IMR-90 (cell line): ENCODE measurements at regions not wholly inside any gene's neighbourhood (a gene's known extent, or its start where the extent isn't known, plus 50 kb on each side); places are given as distances from the start of the nearest gene placed in this dataset.

Experiments
- ATAC-seq: fragments of 200-7000 bp; cut with Tn5 transposase; 2 replicates; pipeline ENCODE4 v1.9.1; 2020; ENCODE audit warnings: low read depth, mild to moderate bottlenecking, moderate library complexity
- BruUV-seq: library from RNA; stranded (reverse); fragments of 400-500 nt; replicated peaks from 2 replicates; lab custom pipeline; 2021; lab: Mats Ljungman, UMichigan
- CTCF ChIA-PET: fragments of 300-600 bp; formaldehyde crosslinking; extraction: SDS; loops from one replicate; lab custom pipeline; 2021; ENCODE audit warnings: antibody characterized with exemption; lab: Yijun Ruan, JAX
- POLR2A ChIA-PET: fragments of 300-600 bp; sonication (Branson Sonifier 250); formaldehyde crosslinking; loops from one replicate; lab custom pipeline; 2022; ENCODE audit warnings: antibody characterized with exemption; ENCODE audit not compliant: unreplicated experiment; lab: Charles Lee
- DNase-seq: peaks from one replicate; pipeline ENCODE4 v3.0.0; 2013
- H2AFZ ChIP-seq: replicated peaks from 2 replicates; pipeline ENCODE3; 2013; ENCODE audit warnings: low read length, mild to moderate bottlenecking; ENCODE audit not compliant: poor library complexity
- H2AK5ac ChIP-seq: 2 replicates; pipeline ENCODE4 v1.6.1; 2013; ENCODE audit warnings: low read depth, low read length, inconsistent platforms
- H2AK9ac ChIP-seq: replicated peaks from 2 replicates; pipeline ENCODE3; 2013; ENCODE audit warnings: mild to moderate bottlenecking, low read depth, low read length, moderate library complexity; ENCODE audit not compliant: poor library complexity
- H2BK120ac ChIP-seq: 2 replicates; pipeline ENCODE4 v1.6.1; 2013; ENCODE audit warnings: low read depth, low read length, inconsistent platforms
- H2BK15ac ChIP-seq: 3 replicates; pipeline ENCODE4 v1.6.1; 2013; ENCODE audit warnings: low read depth, low read length, inconsistent platforms
- H2BK20ac ChIP-seq: 2 replicates; pipeline ENCODE4 v1.6.1; 2013; ENCODE audit warnings: low read depth, mild to moderate bottlenecking, inconsistent platforms, low read length, moderate library complexity
- H2BK5ac ChIP-seq: 2 replicates; pipeline ENCODE4 v1.6.1; 2013; ENCODE audit warnings: mild to moderate bottlenecking, low read depth, low read length, inconsistent platforms; ENCODE audit not compliant: poor library complexity, severe bottlenecking
- H3K14ac ChIP-seq: replicated peaks from 2 replicates; pipeline ENCODE4 v1.6.1; 2013; ENCODE audit warnings: low read depth, low read length, inconsistent platforms
- H3K18ac ChIP-seq: 2 replicates; pipeline ENCODE4 v1.6.1; 2013; ENCODE audit warnings: low read depth, low read length, control low read depth
- H3K23ac ChIP-seq: 2 replicates; pipeline ENCODE4 v1.6.1; 2013; ENCODE audit warnings: low read depth, low read length, inconsistent platforms
- H3K27ac ChIP-seq: 2 replicates; pipeline ENCODE4 v1.5.1; 2013; ENCODE audit warnings: mild to moderate bottlenecking, control low read depth, low read length; ENCODE audit not compliant: insufficient read depth
- H3K27me3 ChIP-seq: 2 replicates; pipeline ENCODE4 v1.6.1; 2013; ENCODE audit warnings: low read length; ENCODE audit not compliant: control insufficient read depth, insufficient read depth
- H3K36me3 ChIP-seq: 2 replicates; pipeline ENCODE4 v1.6.1; 2013; ENCODE audit warnings: low read length, mixed read lengths; ENCODE audit not compliant: control insufficient read depth, insufficient read depth
- H3K4ac ChIP-seq: 2 replicates; pipeline ENCODE4 v1.6.1; 2013; ENCODE audit warnings: low read depth, low read length, inconsistent platforms
- H3K4me1 ChIP-seq: 2 replicates; pipeline ENCODE4 v1.6.1; 2013; ENCODE audit warnings: low read length, mixed read lengths; ENCODE audit not compliant: control insufficient read depth, insufficient read depth
- H3K4me2 ChIP-seq: 2 replicates; pipeline ENCODE4 v1.6.1; 2013; ENCODE audit warnings: low read depth, mild to moderate bottlenecking, control low read depth, low read length, moderate library complexity
- H3K4me3 ChIP-seq: 2 replicates; pipeline ENCODE4 v1.5.1; 2013; ENCODE audit warnings: low read depth, mild to moderate bottlenecking, control low read depth, low read length, moderate library complexity; ENCODE audit not compliant: insufficient read depth
- H3K56ac ChIP-seq: 2 replicates; pipeline ENCODE4 v1.6.1; 2013; ENCODE audit warnings: low read length, inconsistent platforms; ENCODE audit not compliant: insufficient read depth; ENCODE audit errors: extremely low read depth
- H3K79me1 ChIP-seq, 2 experiments: 2 replicates each; pipeline ENCODE4 v1.6.1; 2013; ENCODE audit warnings: low read length in 2 of 2, inconsistent platforms in 1 of 2, low read depth in 1 of 2
- H3K9ac ChIP-seq: 2 replicates; pipeline ENCODE4 v1.6.1; 2013; ENCODE audit warnings: low read depth, low read length, control low read depth
- H3K9me1 ChIP-seq: 2 replicates; pipeline ENCODE4 v1.6.1; 2013; ENCODE audit warnings: low read length, inconsistent platforms; ENCODE audit not compliant: insufficient read depth
- H3K9me3 ChIP-seq: 2 replicates; pipeline ENCODE4 v1.6.1; 2013; ENCODE audit warnings: low read length; ENCODE audit not compliant: control insufficient read depth, insufficient read depth
- H4K20me1 ChIP-seq: 2 replicates; pipeline ENCODE4 v1.6.1; 2013; ENCODE audit warnings: low read length, inconsistent platforms; ENCODE audit not compliant: insufficient read depth
- H4K5ac ChIP-seq: 2 replicates; pipeline ENCODE4 v1.6.1; 2013; ENCODE audit warnings: mild to moderate bottlenecking, low read depth, low read length, control low read depth
- H4K8ac ChIP-seq, 2 experiments: 2 replicates each; pipeline ENCODE4 v1.6.1; 2013; ENCODE audit warnings: low read depth in 2 of 2, low read length in 2 of 2, control low read depth in 1 of 2, inconsistent platforms in 1 of 2
- H4K91ac ChIP-seq: 2 replicates; pipeline ENCODE4 v1.6.1; 2013; ENCODE audit warnings: low read depth, low read length, inconsistent platforms; ENCODE audit not compliant: insufficient read depth
- BHLHE40 ChIP-seq: fragments of 150-350 bp; IDR thresholded peaks from 2 replicates; pipeline ENCODE4 v1.6.1; 2016; ENCODE audit warnings: mild to moderate bottlenecking, low read depth, low read length
- CTCF ChIP-seq: conservative IDR thresholded peaks from 2 replicates; pipeline ENCODE4 v1.5.1; 2012; ENCODE audit warnings: mild to moderate bottlenecking, low read depth, low read length, improper control_type of control experiment
- ELK1 ChIP-seq: fragments of 150-350 bp; IDR thresholded peaks from 2 replicates; pipeline ENCODE4 v1.6.1; 2016; ENCODE audit warnings: low read depth, mild to moderate bottlenecking, low read length, moderate library complexity, borderline replicate concordance
- POLR2A ChIP-seq: IDR thresholded peaks from 2 replicates; pipeline ENCODE4 v1.6.1; 2012; ENCODE audit warnings: mild to moderate bottlenecking, low read depth, low read length
- RCOR1 ChIP-seq: IDR thresholded peaks from 2 replicates; pipeline ENCODE4 v1.6.1; 2012; ENCODE audit warnings: mild to moderate bottlenecking, low read length, improper control_type of control experiment; ENCODE audit not compliant: insufficient replicate concordance
- SMC3 ChIP-seq: fragments of 150-350 bp; IDR thresholded peaks from 2 replicates; pipeline ENCODE4 v1.6.1; 2016; ENCODE audit warnings: low read depth, mild to moderate bottlenecking, antibody characterized with exemption, low read length, moderate library complexity
- dilution Hi-C: fragments of 300-500 bp; cut with HindIII; formaldehyde crosslinking; loops from one replicate; pipeline ENCODE4 v1.14.3; 2018; ENCODE audit warnings: low sequenced_read_pairs; ENCODE audit not compliant: unreplicated experiment
- in situ Hi-C: fragments of 300-500 bp; cut with MboI; formaldehyde crosslinking; loops from 3 replicates; pipeline ENCODE4 v1.14.3; 2019; ENCODE audit warnings: low sequenced_read_pairs, inconsistent platforms, mixed read lengths
- intact Hi-C: fragments of 100-400 bp; cut with micrococcal nuclease; formaldehyde crosslinking; loops from 2 replicates; pipeline ENCODE4 v1.10.0; 2022

GRCh38 chr2:150351922-150352321, 135.5 kb downstream of the RND3 start:
- intact Hi-C loops, result loop anchor here (10.0 kb wide), 1 partner anchor 357 kb away; no protein-coding TSS in a partner anchor
- Histone ChIP-seq H2AK9ac (no peak overlapping the region), H2BK120ac (no peak overlapping the region), H3K56ac (no peak overlapping the region), H2AFZ (no peak overlapping the region), H3K4me1 (no peaks in the 10 kb centered on the region), H2AK5ac (no peak overlapping the region), H3K27me3 (no peaks in the 10 kb centered on the region), H3K9ac (no peak overlapping the region), H3K23ac (no peak overlapping the region), H4K5ac (no peak overlapping the region), H2BK5ac (no peak overlapping the region), H4K20me1 (no peaks in the 10 kb centered on the region), H3K4ac (no peak overlapping the region), H3K9me3 (no peaks in the 10 kb centered on the region), H3K36me3 (no peaks in the 10 kb centered on the region), H2BK15ac (no peak overlapping the region), H3K14ac (no peak overlapping the region), H3K79me1 (no peaks in the 10 kb centered on the region), H3K18ac (no peak overlapping the region), H3K4me2 (no peak overlapping the region), H3K9me1 (no peaks in the 10 kb centered on the region), H4K8ac (no peak overlapping the region), H3K27ac (no peak overlapping the region), H2BK20ac (no peak overlapping the region), H3K4me3 (no peak overlapping the region), H4K91ac (no peak overlapping the region)
- no peak for DNase-seq
- ChIA-PET POLR2A (no interaction called here), CTCF (no interaction called here)
- dilution Hi-C loops, result no loop called here
- TF ChIP-seq ELK1 (no peak), POLR2A (no peak), RCOR1 (no peak), SMC3 (no peak), CTCF (no peak), BHLHE40 (no peak)
- no peak for ATAC-seq
- BruUV-seq, result no TSS peak
- in situ Hi-C loops, result no loop called here
